GM23338 (cell line): ENCODE measurements at regions not wholly inside any gene's neighbourhood (a gene's known extent, or its start where the extent isn't known, plus 50 kb on each side); places are given as distances from the start of the nearest gene placed in this dataset.

Experiments
- CREB1 ChIP-seq: fragments of 250-450 bp; sonication (Bioruptor Pico); IDR thresholded peaks from 2 replicates; pipeline ENCODE4 v1.5.0; 2020; ENCODE audit warnings: low read depth, mild to moderate bottlenecking, moderate library complexity
- EZH2 ChIP-seq: fragments of 200-600 bp; sonication (generic); IDR thresholded peaks from one replicate; pipeline ENCODE4 v1.8.0; 2017; ENCODE audit warnings: antibody characterized with exemption, mild to moderate bottlenecking, low read depth; ENCODE audit not compliant: unreplicated experiment
- EZH2phosphoT487 ChIP-seq: fragments of 200-600 bp; sonication (generic); IDR thresholded peaks from one replicate; pipeline ENCODE4 v1.8.1; 2018; ENCODE audit warnings: antibody characterized with exemption; ENCODE audit not compliant: unreplicated experiment
- JUNB ChIP-seq: IDR thresholded peaks from one replicate; pipeline ENCODE4 v1.6.1; 2016; ENCODE audit warnings: antibody characterized with exemption; ENCODE audit not compliant: unreplicated experiment
- TF ChIP-seq, protein P1 (sequence below), 2 experiments: fragments of 200-600 bp in 1 of 2; sonication (generic) in 1 of 2; conservative IDR thresholded peaks; 2 replicates each; pipeline versions ENCODE4 v1.5.1 to v1.6.1; 2016 to 2017; ENCODE audit warnings: antibody characterized with exemption in 2 of 2, low read depth in 2 of 2, mild to moderate bottlenecking in 2 of 2, moderate library complexity in 1 of 2
- TF ChIP-seq, protein P2 (sequence below): IDR thresholded peaks from one replicate; pipeline ENCODE4 v1.6.1; 2018; ENCODE audit warnings: antibody characterized with exemption; ENCODE audit not compliant: unreplicated experiment

DNA sequence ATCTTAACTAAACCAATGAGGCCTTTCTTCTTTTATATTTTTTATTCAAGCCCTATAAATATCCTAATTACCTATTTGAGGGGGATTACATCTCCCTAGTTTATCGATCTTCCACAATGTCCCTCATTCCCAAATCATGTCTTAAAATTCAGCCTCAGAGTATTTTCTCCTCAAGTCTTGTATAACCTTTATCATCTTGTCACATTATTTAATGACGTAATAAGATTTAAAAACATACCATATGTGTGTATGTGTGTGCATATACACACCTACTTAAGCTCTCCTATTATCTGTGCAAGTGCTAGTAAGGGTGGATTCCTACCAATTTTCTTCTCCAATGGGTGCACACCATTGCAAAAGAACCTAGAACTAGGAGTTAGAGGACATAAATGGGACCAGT, 421.1 kb downstream of the FIGN start:
- TF ChIP-seq, protein P1, sequence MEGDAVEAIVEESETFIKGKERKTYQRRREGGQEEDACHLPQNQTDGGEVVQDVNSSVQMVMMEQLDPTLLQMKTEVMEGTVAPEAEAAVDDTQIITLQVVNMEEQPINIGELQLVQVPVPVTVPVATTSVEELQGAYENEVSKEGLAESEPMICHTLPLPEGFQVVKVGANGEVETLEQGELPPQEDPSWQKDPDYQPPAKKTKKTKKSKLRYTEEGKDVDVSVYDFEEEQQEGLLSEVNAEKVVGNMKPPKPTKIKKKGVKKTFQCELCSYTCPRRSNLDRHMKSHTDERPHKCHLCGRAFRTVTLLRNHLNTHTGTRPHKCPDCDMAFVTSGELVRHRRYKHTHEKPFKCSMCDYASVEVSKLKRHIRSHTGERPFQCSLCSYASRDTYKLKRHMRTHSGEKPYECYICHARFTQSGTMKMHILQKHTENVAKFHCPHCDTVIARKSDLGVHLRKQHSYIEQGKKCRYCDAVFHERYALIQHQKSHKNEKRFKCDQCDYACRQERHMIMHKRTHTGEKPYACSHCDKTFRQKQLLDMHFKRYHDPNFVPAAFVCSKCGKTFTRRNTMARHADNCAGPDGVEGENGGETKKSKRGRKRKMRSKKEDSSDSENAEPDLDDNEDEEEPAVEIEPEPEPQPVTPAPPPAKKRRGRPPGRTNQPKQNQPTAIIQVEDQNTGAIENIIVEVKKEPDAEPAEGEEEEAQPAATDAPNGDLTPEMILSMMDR (conservative IDR thresholded peaks at IDR 0.05; ENCODE audit: low read depth in 2 of 2), result no peak
- TF ChIP-seq, protein P2, sequence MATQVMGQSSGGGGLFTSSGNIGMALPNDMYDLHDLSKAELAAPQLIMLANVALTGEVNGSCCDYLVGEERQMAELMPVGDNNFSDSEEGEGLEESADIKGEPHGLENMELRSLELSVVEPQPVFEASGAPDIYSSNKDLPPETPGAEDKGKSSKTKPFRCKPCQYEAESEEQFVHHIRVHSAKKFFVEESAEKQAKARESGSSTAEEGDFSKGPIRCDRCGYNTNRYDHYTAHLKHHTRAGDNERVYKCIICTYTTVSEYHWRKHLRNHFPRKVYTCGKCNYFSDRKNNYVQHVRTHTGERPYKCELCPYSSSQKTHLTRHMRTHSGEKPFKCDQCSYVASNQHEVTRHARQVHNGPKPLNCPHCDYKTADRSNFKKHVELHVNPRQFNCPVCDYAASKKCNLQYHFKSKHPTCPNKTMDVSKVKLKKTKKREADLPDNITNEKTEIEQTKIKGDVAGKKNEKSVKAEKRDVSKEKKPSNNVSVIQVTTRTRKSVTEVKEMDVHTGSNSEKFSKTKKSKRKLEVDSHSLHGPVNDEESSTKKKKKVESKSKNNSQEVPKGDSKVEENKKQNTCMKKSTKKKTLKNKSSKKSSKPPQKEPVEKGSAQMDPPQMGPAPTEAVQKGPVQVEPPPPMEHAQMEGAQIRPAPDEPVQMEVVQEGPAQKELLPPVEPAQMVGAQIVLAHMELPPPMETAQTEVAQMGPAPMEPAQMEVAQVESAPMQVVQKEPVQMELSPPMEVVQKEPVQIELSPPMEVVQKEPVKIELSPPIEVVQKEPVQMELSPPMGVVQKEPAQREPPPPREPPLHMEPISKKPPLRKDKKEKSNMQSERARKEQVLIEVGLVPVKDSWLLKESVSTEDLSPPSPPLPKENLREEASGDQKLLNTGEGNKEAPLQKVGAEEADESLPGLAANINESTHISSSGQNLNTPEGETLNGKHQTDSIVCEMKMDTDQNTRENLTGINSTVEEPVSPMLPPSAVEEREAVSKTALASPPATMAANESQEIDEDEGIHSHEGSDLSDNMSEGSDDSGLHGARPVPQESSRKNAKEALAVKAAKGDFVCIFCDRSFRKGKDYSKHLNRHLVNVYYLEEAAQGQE, result no peak
- TF ChIP-seq CREB1 (no peak), EZH2 (no peak), EZH2phosphoT487 (no peak), JUNB (no peak)
